ENCODE measurements at regions not wholly inside any gene's neighbourhood (a gene's known extent, or its start where the extent isn't known, plus 50 kb on each side); places are given as distances from the start of the nearest gene placed in this dataset.

GRCh38 chr4:187064033-187064432, 340.4 kb upstream of the FAT1 start:
- no peak overlapping the region for H3K4me3 ChIP-seq (ENCODE audit: low read depth, low read length)
- DNase-seq (ENCODE audit: low read depth): no peak
- TF ChIP-seq, protein P1, sequence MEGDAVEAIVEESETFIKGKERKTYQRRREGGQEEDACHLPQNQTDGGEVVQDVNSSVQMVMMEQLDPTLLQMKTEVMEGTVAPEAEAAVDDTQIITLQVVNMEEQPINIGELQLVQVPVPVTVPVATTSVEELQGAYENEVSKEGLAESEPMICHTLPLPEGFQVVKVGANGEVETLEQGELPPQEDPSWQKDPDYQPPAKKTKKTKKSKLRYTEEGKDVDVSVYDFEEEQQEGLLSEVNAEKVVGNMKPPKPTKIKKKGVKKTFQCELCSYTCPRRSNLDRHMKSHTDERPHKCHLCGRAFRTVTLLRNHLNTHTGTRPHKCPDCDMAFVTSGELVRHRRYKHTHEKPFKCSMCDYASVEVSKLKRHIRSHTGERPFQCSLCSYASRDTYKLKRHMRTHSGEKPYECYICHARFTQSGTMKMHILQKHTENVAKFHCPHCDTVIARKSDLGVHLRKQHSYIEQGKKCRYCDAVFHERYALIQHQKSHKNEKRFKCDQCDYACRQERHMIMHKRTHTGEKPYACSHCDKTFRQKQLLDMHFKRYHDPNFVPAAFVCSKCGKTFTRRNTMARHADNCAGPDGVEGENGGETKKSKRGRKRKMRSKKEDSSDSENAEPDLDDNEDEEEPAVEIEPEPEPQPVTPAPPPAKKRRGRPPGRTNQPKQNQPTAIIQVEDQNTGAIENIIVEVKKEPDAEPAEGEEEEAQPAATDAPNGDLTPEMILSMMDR (conservative IDR thresholded peaks at IDR 0.05; ENCODE audit: low read depth, low read length): no peak

DNA sequence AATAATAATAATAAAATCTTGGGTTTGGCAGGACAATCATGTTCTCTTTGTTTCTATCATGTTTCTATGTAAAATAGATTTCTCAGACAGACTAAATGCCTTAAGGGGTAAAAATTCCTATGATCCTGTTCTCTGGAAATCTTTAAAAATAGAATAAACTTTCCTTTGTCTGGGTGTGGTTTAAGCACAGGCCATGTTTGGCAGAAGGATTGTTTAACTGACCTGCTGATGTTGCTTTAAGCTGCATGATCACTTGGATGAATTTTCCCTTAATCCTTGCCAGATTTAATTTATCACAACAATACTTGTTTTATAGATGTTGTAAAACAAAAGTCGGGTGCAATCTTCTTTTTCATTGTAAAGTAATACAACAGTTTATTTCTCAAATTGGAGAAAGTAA, 341.7 kb upstream of the FAT1 start:
- TF ChIP-seq, protein P1 (conservative IDR thresholded peaks at IDR 0.05; ENCODE audit: low read depth, low read length): no peak
- H3K4me3 ChIP-seq (ENCODE audit: low read depth, low read length): no peak overlapping the region
- no peak for DNase-seq (ENCODE audit: low read depth)

DNA sequence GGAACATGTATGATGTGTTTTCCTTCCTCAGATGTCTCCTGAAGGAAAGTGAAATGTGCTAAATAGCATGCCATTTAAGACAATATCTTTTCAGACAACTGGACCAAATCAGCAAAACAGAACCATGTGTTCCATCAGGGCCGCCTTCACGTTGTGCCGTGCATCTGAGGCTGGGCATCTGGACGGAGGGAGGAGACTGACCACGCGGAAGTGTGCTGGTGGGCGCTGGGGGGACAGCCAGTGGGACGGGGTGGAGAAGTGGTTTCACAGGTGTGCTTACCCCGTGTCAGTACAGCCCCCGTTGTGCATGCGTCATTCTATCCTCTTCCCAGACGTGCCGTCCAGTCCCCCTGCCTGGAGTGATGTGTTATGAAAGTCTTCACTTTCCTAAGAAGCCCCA, 342.1 kb upstream of the FAT1 start:
- DNase-seq (ENCODE audit: low read depth): no peak
- no peak overlapping the region for H3K4me3 ChIP-seq (ENCODE audit: low read depth, low read length)
- TF ChIP-seq, protein P1 (conservative IDR thresholded peaks at IDR 0.05; ENCODE audit: low read depth, low read length): no peak

- TF ChIP-seq, protein P1 (conservative IDR thresholded peaks at IDR 0.05; ENCODE audit: low read depth, low read length): no peak
- H3K4me3 ChIP-seq (ENCODE audit: low read depth, low read length): no peak overlapping the region
- DNase-seq (ENCODE audit: low read depth): no peak
Measured at GRCh38 chr4:187069398-187069797, 345.7 kb upstream of the FAT1 start.

- DNase-seq (ENCODE audit: low read depth): no peak
- no peak overlapping the region for H3K4me3 ChIP-seq (ENCODE audit: low read depth, low read length)
- TF ChIP-seq, protein P1 (conservative IDR thresholded peaks at IDR 0.05; ENCODE audit: low read depth, low read length): no peak
Measured at GRCh38 chr4:187070158-187070557, 346.5 kb upstream of the FAT1 start.

GRCh38 chr4:187070740-187071139, 347.1 kb upstream of the FAT1 start:
- H3K4me3 ChIP-seq (ENCODE audit: low read depth, low read length): no peak overlapping the region
- DNase-seq (ENCODE audit: low read depth): no peak
- TF ChIP-seq, protein P1 (conservative IDR thresholded peaks at IDR 0.05; ENCODE audit: low read depth, low read length): no peak

DNA sequence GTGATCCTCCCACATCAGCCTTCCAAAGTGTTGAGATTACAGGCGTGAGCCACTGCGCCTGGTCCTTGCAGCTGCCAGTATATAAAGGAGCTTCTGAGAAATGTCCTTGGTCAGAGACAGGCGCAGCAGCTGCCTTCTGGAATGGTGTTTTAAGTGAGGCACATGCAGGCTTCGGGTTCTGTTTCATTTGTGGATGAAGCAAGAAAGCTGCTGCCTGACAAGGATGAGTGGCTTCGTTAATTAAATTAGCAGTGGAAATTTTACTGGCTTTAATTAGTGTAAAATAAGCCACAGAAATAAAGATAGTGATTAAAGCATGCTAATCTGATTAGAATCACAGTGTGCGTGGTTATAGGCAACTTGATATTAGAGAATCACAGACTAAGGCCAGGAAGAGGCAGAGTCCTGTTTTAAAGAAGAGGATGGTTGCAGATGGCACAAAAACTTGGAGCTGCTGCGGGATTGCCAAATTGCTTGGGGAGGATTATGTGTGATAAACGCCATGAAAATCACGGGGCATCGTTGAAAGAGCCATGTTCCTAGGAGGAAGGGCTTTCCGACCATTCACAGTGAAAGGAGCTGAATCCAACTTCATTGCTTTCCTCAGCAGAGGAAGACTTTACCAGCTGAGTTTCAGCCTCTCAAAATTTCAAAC, 348.4 kb upstream of the FAT1 start:
- TF ChIP-seq, protein P1 (conservative IDR thresholded peaks at IDR 0.05; ENCODE audit: low read depth, low read length): no peak

More for the DNA sequence above, 348.4 kb upstream of the FAT1 start:
- no peak for DNase-seq (ENCODE audit: low read depth)
- no peak overlapping the region for H3K4me3 ChIP-seq (ENCODE audit: low read depth, low read length)
